HG02840 (cell line): ENCODE measurements at regions not wholly inside any gene's neighbourhood (a gene's known extent, or its start where the extent isn't known, plus 50 kb on each side); places are given as distances from the start of the nearest gene placed in this dataset.
"Not testable (repeated sequence)": the region's sequence is repeated elsewhere in the genome, so short reads cannot be mapped to it uniquely, and the experiment has no call there.

Source experiments
- ATAC-seq: cut with Tn5 transposase; IDR thresholded peaks from one replicate; pipeline ENCODE4 v1.9.1; 2021; ENCODE audit warnings: mild to moderate bottlenecking, moderate library complexity, moderate number of reproducible peaks; ENCODE audit not compliant: unreplicated experiment, low FRiP score

DNA sequence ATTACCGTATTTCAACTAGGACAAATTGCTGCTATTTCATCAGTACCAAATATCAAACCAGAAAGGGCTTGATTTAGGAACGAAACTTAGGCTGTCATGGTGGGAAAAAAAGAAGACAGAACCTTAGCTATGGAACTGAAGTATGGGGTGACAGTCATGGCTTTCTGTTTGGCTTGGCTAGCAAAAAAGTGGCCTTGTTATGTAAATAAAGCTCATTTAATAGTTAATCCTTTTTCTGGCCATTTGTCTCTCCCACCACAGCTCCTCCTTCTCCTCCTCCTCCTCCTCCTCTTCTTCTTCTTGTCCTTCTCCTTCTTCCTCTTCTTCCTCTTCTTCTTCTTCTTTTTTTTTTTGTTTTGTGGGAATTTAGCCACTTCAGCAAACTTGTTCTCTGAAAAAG lies 434.7 kb upstream of the NDST4 start:
- ATAC-seq: no peak

- ATAC-seq: no peak
Observed at GRCh38 chr4:115537387-115537786, 424.0 kb upstream of the NDST4 start.

- no peak for ATAC-seq
Observed at GRCh38 chr4:115529126-115529525, 415.7 kb upstream of the NDST4 start.

GRCh38 chr4:115519476-115519875 lies 406.1 kb upstream of the NDST4 start:
- not testable (repeated sequence) for ATAC-seq

GRCh38 chr4:115515772-115516171 lies 402.4 kb upstream of the NDST4 start:
- ATAC-seq: peak; percentile 85

GRCh38 chr4:115515366-115515765 lies 401.9 kb upstream of the NDST4 start:
- ATAC-seq: no peak

GRCh38 chr4:115514675-115515074 lies 401.3 kb upstream of the NDST4 start:
- ATAC-seq: no peak

GRCh38 chr4:115505326-115505725 lies 391.9 kb upstream of the NDST4 start:
- no peak for ATAC-seq

- ATAC-seq: no peak
Observed at GRCh38 chr4:115501656-115502055, 388.2 kb upstream of the NDST4 start.

DNA sequence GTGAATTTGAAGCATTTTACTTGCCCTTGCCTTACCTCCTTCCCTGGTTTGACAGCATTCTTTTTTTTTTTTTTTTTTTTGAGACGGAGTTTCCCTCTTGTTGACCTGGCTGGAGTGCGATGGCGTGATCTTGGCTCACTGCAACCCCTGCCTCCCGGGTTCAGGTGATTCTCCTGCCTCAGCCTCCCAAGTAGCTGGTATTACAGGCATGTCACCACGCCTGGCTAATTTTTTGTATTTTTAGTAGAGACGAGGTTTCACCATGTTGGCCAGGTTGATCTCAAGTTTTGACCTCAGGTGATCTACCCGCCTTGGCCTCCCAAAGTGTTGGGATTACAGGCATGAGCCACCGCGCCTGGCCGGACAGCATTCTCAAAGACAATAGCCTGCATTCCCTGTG lies 380.4 kb upstream of the NDST4 start:
- ATAC-seq: not testable (repeated sequence)

DNA sequence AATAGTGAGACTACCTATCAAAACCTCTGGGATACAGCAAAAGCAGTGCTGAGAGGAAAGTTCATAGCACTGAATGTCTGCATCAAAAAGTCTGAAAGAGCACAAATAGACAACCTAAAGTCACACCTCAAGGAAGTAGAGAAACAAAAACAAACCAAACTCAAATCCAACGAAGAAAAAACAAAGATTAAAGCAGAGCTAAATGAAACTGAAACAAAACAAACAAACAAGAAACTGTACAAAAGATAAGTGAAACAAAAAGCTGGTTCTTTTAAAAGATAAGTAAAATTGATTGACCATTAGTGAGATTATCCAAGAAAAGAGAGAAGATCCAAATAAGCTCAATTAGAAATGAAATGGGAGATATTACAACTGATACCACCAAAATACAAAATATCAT lies 378.3 kb upstream of the NDST4 start:
- no peak for ATAC-seq

GRCh38 chr4:115489279-115489678 lies 375.9 kb upstream of the NDST4 start:
- ATAC-seq: no peak

DNA sequence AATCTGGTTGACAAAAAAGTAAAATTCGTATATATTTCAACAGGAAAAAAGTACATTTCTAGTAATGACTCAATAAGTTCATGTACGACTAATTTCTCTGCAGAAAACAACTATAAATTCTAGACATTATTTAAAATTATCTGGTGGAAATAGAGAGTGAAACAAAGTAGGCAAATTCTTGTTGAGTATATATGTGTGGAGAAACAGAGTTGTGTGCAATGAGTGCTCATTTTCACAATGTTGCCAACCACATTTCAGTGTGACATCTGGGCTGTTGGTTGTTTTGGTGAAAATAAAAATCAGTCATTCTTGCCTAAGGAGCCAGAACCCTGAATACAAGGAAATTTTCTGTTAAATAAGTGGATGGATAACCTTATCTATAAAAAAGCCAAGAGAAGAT lies 372.0 kb upstream of the NDST4 start:
- ATAC-seq: no peak

DNA sequence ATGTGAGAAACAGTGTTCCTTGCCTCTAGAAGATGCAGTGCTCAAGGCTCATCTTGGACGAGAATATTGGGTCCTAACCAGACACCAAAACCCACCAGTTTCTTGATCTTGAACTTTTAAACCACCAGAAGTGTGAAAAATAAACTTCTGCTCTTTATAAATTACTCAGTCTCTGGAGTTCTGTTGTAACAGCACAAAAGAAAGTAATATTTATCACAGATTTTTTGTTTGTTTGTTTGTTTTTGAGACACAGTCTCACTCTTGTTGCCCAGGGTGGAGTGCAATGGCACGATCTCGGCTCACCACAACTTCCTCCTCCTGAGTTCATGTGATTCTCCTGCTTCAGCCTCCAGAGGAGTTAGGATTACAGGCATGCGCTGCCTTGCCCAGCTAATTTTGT lies 371.1 kb upstream of the NDST4 start:
- ATAC-seq: no peak

- no peak for ATAC-seq
Observed at GRCh38 chr4:115470763-115471162, 357.3 kb upstream of the NDST4 start.

DNA sequence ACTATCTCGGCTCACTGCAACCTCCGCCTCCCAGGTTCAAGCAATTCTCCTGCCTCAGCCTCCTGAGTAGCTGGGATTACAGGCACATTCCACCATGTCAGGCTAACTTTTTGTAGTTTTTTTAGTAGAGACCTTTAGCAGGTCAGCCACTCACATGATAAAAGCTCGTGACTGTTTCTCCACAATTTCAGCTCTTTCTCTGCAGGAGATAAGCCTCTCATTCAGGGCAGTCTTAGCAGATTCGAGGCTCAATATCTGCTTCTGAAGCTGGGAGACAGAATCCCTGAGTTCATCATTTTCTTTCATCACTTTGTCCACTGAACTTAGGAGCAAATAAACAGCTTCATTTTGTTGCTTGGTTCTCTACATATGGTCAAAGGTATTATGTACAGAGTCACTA lies 345.9 kb upstream of the NDST4 start:
- ATAC-seq: not testable (repeated sequence)

DNA sequence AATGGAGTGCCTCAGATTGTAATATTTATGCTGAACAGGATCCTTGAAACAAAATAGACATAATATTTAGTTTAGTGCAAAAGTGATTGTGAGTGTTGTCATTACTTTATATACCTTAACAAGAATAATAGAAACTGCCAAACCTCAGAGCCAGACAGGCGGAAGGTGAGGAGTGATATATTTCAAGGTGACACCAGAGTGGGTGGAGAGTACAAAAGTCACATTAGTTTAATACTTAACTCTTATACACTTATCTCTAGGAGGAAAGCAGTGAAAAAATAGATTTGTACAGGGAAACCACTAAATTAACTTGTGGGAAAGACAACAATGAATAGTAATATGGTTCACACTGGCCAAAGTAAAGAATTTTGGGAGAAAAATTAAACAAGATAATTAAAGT lies 342.8 kb upstream of the NDST4 start:
- ATAC-seq: no peak

GRCh38 chr4:115454228-115454627 lies 340.8 kb upstream of the NDST4 start:
- no peak for ATAC-seq

DNA sequence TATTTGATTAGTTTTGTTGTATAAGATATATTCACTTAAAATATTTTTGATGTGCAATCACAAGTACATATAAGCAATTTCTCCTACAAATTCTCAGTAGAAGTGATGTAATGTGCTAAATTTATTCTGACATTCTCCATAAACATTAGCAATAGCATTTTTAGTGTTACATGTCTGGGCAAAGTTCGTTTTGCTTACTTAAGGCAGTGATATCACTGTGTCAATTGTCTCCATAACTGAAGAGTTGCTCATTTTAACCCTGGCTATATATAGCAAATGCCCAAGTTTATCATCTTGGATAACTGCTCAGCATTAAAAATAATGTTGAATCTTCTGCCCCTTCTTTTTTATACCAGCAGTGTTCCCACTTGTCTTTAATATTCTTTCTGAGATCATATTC lies 340.0 kb upstream of the NDST4 start:
- ATAC-seq: no peak

GRCh38 chr4:115452229-115452628 lies 338.8 kb upstream of the NDST4 start:
- not testable (repeated sequence) for ATAC-seq

GRCh38 chr4:115437739-115438138 lies 324.3 kb upstream of the NDST4 start:
- no peak for ATAC-seq

DNA sequence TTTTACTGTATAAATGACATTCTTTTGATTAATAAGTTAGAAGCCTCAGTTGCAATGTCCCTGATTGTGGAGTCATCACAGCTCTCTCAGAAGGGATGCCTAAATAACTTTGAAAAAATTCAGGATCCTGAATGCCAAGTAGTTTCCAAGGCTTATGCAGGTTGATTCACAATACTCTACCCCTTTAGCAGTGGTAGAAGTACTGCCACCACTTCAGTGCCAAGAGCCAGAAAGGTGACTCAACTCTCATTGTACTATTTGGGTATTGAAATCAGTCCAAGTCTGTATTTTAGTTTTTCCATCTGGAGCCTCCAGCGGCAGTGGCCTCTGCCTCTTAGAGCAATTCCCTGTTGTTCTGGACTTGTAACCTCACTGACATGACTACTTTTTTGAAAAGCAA lies 320.1 kb upstream of the NDST4 start:
- ATAC-seq: no peak

DNA sequence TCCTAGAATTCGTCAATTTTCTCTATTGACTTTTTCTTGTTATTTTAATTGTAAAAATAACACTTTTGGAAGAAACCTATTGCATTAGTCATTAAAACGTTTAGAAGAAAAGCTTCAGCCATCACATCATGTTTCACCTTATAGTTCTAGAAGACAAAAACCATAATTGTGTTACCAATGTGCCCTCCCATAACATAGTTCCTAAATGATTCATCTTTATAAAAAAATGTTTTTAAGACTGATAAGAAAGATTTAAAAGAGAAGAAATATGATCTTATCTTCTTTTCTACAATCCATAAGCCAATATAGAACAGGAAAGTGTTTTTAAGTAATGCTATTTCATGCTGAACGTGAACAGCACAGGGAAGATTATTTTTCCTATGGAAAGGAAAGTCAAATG lies 316.6 kb upstream of the NDST4 start:
- no peak for ATAC-seq
